HCT116 (cell line): ENCODE measurements at regions not wholly inside any gene's neighbourhood (a gene's known extent, or its start where the extent isn't known, plus 50 kb on each side); places are given as distances from the start of the nearest gene placed in this dataset.
A peak's percentile ranks its signal among the peaks of the same experiment; 100 is the strongest.

Source experiments
- ATAC-seq: fragments of 200-7000 bp; cut with Tn5 transposase; 2 replicates; pipeline ENCODE4 v1.9.1; 2020; ENCODE audit warnings: mild to moderate bottlenecking, moderate library complexity
- BruUV-seq: library from RNA; stranded (reverse); fragments of 400-500 nt; replicated peaks from 2 replicates; lab custom pipeline; 2021; lab: Mats Ljungman, UMichigan
- CTCF ChIA-PET: fragments of 300-600 bp; sonication (Branson Sonifier 250); formaldehyde crosslinking; loops from one replicate; lab custom pipeline; 2021; ENCODE audit warnings: antibody characterized with exemption; lab: Charles Lee
- POLR2A ChIA-PET: fragments of 300-600, 350-600 bp; sonication (Branson Sonifier 250); formaldehyde crosslinking; loops from one replicate; lab custom pipeline; 2021; ENCODE audit warnings: antibody characterized with exemption; lab: Charles Lee
- RAD21 ChIA-PET, 2 experiments: fragments of 300-600 bp; sonication (Branson Sonifier 250); formaldehyde crosslinking; loops; one replicate each; lab custom pipeline; 2023; ENCODE audit warnings: low total read pairs in 2 of 2; ENCODE audit not compliant: uncharacterized antibody in 2 of 2, unreplicated experiment in 2 of 2, low non-redundant PET in 1 of 2; lab: Charles Lee
- DNase-seq: peaks from one replicate; pipeline ENCODE4 v3.0.0-alpha.2; 2010; ENCODE audit warnings: low read depth, low spot score
- H2AFZ ChIP-seq: fragments of 200-600 bp; shearing (Covaris generic), sonication (generic); 2 replicates; pipeline ENCODE4 v1.6.1; 2017; ENCODE audit warnings: low read depth, mixed run types, mixed read lengths, antibody characterized with exemption, low read length; ENCODE audit not compliant: poor library complexity, severe bottlenecking
- H3K27ac ChIP-seq: 2 replicates; pipeline ENCODE4 v1.5.1; 2012; ENCODE audit warnings: low read depth, low read length
- H3K27me3 ChIP-seq: fragments of 200-600 bp; sonication (generic); 2 replicates; pipeline ENCODE4 v1.6.1; 2016; ENCODE audit warnings: mixed run types, low read length, mixed read lengths; ENCODE audit not compliant: insufficient read depth
- H3K36me3 ChIP-seq, 2 experiments: fragments of 200-500 bp in 1 of 2; fragments of 200-600 bp in 1 of 2; sonication (Bioruptor generic) in 1 of 2; sonication (generic) in 1 of 2; 2 replicates each; pipeline versions ENCODE4 v1.5.1 to v1.6.1; 2014 to 2016; ENCODE audit warnings: low read length in 2 of 2, inconsistent platforms in 1 of 2, mixed read lengths in 1 of 2, mixed run types in 1 of 2; ENCODE audit not compliant: insufficient read depth in 2 of 2, control insufficient read depth in 1 of 2
- H3K4me1 ChIP-seq, 2 experiments: fragments of 200-600 bp in 1 of 2; sonication (generic) in 1 of 2; 2 replicates each; pipeline versions ENCODE4 v1.5.1 to v1.6.1; 2012 to 2017; ENCODE audit warnings: low read length in 2 of 2, inconsistent platforms in 1 of 2, mild to moderate bottlenecking in 1 of 2, mixed read lengths in 1 of 2, mixed run types in 1 of 2, moderate library complexity in 1 of 2; ENCODE audit not compliant: insufficient read depth in 2 of 2, control insufficient read depth in 1 of 2
- H3K4me2 ChIP-seq: fragments of 200-600 bp; sonication (generic); 2 replicates; pipeline ENCODE4 v1.6.1; 2017; ENCODE audit warnings: mixed run types, low read length, mixed read lengths
- H3K4me3 ChIP-seq, 2 experiments: fragments of 200-600 bp in 1 of 2; sonication (generic) in 1 of 2; replicated peaks in 1 of 2; 2 replicates each; pipeline ENCODE4 v1.5.1; 2011 to 2016; ENCODE audit warnings: low read length in 2 of 2, control low read depth in 1 of 2, low read depth in 1 of 2, mild to moderate bottlenecking in 1 of 2, mixed read lengths in 1 of 2, mixed run types in 1 of 2
- H3K79me2 ChIP-seq: fragments of 200-600 bp; sonication (generic); 2 replicates; pipeline ENCODE4 v1.6.1; 2017; ENCODE audit warnings: mild to moderate bottlenecking, mixed run types, low read length, moderate library complexity, mixed read lengths; ENCODE audit not compliant: insufficient read depth
- H3K9ac ChIP-seq: fragments of 200-600 bp; sonication (generic); 2 replicates; pipeline ENCODE4 v1.6.1; 2016; ENCODE audit warnings: low read length, mixed read lengths
- H3K9me2 ChIP-seq: fragments of 200-600 bp; sonication (generic), shearing (Covaris generic); 2 replicates; pipeline ENCODE4 v1.6.1; 2017; ENCODE audit warnings: mixed run types, mild to moderate bottlenecking, moderate library complexity; ENCODE audit not compliant: insufficient read depth
- H3K9me3 ChIP-seq, 2 experiments: fragments of 200-500 bp in 1 of 2; fragments of 200-600 bp in 1 of 2; sonication (Bioruptor generic) in 1 of 2; sonication (generic) in 1 of 2; 2 replicates each; pipeline ENCODE4 v1.6.1; 2014 to 2017; ENCODE audit warnings: low read length in 2 of 2, mixed read lengths in 2 of 2, inconsistent platforms in 1 of 2, low read depth in 1 of 2, mild to moderate bottlenecking in 1 of 2, mixed run types in 1 of 2, moderate library complexity in 1 of 2; ENCODE audit not compliant: control insufficient read depth in 1 of 2, insufficient read depth in 1 of 2
- H4K20me1 ChIP-seq: fragments of 200-600 bp; sonication (generic), shearing (Covaris generic); 2 replicates; pipeline ENCODE4 v1.6.1; 2017; ENCODE audit warnings: mixed run types, mild to moderate bottlenecking, moderate library complexity; ENCODE audit not compliant: insufficient read depth
- ATF3 ChIP-seq: IDR thresholded peaks from 2 replicates; pipeline ENCODE4 v1.6.1; 2012
- CBX3 ChIP-seq: IDR thresholded peaks from 2 replicates; pipeline ENCODE4 v1.6.1; 2012; ENCODE audit warnings: low read depth
- CEBPB ChIP-seq: IDR thresholded peaks from 2 replicates; pipeline ENCODE4 v1.6.1; 2012; ENCODE audit warnings: low read depth
- FOSL1 ChIP-seq: IDR thresholded peaks from 2 replicates; pipeline ENCODE4 v1.6.1; 2012; ENCODE audit warnings: low read depth
- JUND ChIP-seq: IDR thresholded peaks from 2 replicates; pipeline ENCODE4 v1.6.1; 2012
- POLR2A ChIP-seq: IDR thresholded peaks from 2 replicates; pipeline ENCODE4 v1.7.0; 2011; ENCODE audit warnings: borderline replicate concordance; ENCODE audit not compliant: insufficient read depth, insufficient read length; ENCODE audit errors: extremely low read depth
- REST ChIP-seq: IDR thresholded peaks from 2 replicates; pipeline ENCODE4 v1.6.1; 2012; ENCODE audit warnings: low read depth
- SIN3A ChIP-seq: IDR thresholded peaks from 2 replicates; pipeline ENCODE4 v1.6.1; 2012; ENCODE audit warnings: low read depth
- SP1 ChIP-seq: IDR thresholded peaks from 2 replicates; pipeline ENCODE4 v1.6.1; 2012; ENCODE audit warnings: low read depth
- TCF7L2 ChIP-seq: IDR thresholded peaks from 2 replicates; pipeline ENCODE4 v1.7.0; 2011; ENCODE audit warnings: borderline replicate concordance, inconsistent platforms; ENCODE audit not compliant: insufficient read depth, insufficient read length; ENCODE audit errors: extremely low read depth
- ZNF274 ChIP-seq: fragments of 200-500 bp; sonication (Bioruptor generic); IDR thresholded peaks from 2 replicates; pipeline ENCODE4 v1.6.1; 2014; ENCODE audit warnings: mild to moderate bottlenecking, low read depth, low read length, inconsistent platforms
- intact Hi-C: fragments of 100-400 bp; cut with micrococcal nuclease; formaldehyde crosslinking; loops from 2 replicates; pipeline ENCODE4 v1.10.0; 2022

- ChIA-PET CTCF (no interaction called here), RAD21 (no interaction called here), POLR2A (no interaction called here)
- BruUV-seq = no TSS peak
- no peaks in the 10 kb centered on the region for H3K36me3 ChIP-seq
- intact Hi-C loops = no loop called here
- peaks cover 0 to 14% of the 10 kb centered on the region in 2 experiments; a peak in 2 of 4 replicates for H3K4me1 ChIP-seq
- peak overlapping the region; percentile 57 for H2AFZ ChIP-seq
- TF ChIP-seq CBX3 (no peak), ATF3 (no peak), FOSL1 (peak; percentile 33), JUND (0 out of 2 replicates have a peak, but pooled peaks have one; percentile 7), POLR2A (no peak), CEBPB (0 out of 2 replicates have a peak, but pooled peaks have one; percentile 9), SIN3A (no peak), TCF7L2 (peak; percentile 68), REST (no peak), SP1 (no peak), ZNF274 (no peak)
- no peaks in the 10 kb centered on the region for H3K27me3 ChIP-seq
- no peaks in the 10 kb centered on the region for H3K79me2 ChIP-seq
- H3K27ac ChIP-seq = no peak overlapping the region
- H3K4me2 ChIP-seq = peak overlapping the region; percentile 24; the same call in 1 of the 2 replicates
- peak; percentile 77 for ATAC-seq
- H4K20me1 ChIP-seq = no peaks in the 10 kb centered on the region
- H3K9ac ChIP-seq = no peak overlapping the region
- DNase-seq = peak; percentile 32
- H3K9me3 ChIP-seq = no peaks in the 10 kb centered on the region
- no peak overlapping the region for H3K4me3 ChIP-seq
- H3K9me2 ChIP-seq = no peaks in the 10 kb centered on the region
Observed at GRCh38 chr2:139259422-139260051, 479.3 kb upstream of the NXPH2 start.
